ENCODE measurements at regions not wholly inside any gene's neighbourhood (a gene's known extent, or its start where the extent isn't known, plus 50 kb on each side); places are given as distances from the start of the nearest gene placed in this dataset.

DNA sequence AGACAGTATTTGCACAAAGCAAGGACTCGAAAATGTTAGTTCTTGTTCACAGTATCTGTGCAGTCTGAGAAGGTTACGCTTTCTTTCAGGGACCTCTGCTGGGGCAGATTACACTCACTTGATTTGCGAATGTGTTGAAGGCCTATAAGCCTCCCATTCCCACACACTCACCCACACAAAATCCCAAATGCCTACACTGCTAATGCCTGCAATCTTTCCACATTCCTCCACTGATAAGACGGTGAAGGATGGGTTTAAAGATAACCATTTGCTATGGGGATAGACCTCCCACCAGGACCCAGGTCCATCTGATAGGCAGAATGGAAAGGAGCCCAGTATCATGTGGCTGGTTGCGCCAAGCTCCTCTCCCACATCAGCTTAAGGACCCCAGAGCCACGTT, 394.9 kb upstream of the SALL1 start:
- intact Hi-C loops (cut with micrococcal nuclease) (no loop called here), dilution Hi-C loops (cut with MboI; ENCODE audit: extremely low pct_ligation_motif_present, low sequenced_read_pairs) (no loop called here)
- no peak overlapping the region for H3K4me3 ChIP-seq (replicated peaks in 1 of 3; ENCODE audit: insufficient read depth in 1 of 3, low read depth in 1 of 3, low read length in 3 of 3)
- no peaks in the 10 kb centered on the region for H3K79me2 ChIP-seq (ENCODE audit: control insufficient read depth, insufficient read depth, low read length)
- H3K27ac ChIP-seq (ENCODE audit: insufficient read depth, low read depth, low read length) = no peak overlapping the region
- H3K4me2 ChIP-seq (ENCODE audit: insufficient read depth, low read length) = no peak overlapping the region
- no peaks in the 10 kb centered on the region for H3K4me1 ChIP-seq (ENCODE audit: control insufficient read depth, extremely low read depth, insufficient read depth, low read length)
- FAIRE-seq (no peak), DNase-seq (ENCODE audit: low read depth, low spot score) (no peak)
- no peaks in the 10 kb centered on the region for H3K36me3 ChIP-seq (ENCODE audit: control insufficient read depth in 2 of 2, extremely low read depth in 1 of 2, insufficient read depth in 2 of 2, low read length in 2 of 2)
- TF ChIP-seq, protein P1, sequence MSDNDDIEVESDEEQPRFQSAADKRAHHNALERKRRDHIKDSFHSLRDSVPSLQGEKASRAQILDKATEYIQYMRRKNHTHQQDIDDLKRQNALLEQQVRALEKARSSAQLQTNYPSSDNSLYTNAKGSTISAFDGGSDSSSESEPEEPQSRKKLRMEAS (IDR thresholded peaks at IDR 0.05; ENCODE audit: insufficient read depth, insufficient read length) = no peak
- no peak for TF ChIP-seq POLR2AphosphoS5 (IDR thresholded peaks at IDR 0.05; ENCODE audit: insufficient read depth, low read depth, low read length)
- no peak for TF ChIP-seq EZH2 (IDR thresholded peaks at IDR 0.05; ENCODE audit: borderline replicate concordance, low read depth, low read length, severe bottlenecking)
- H3K9me3 ChIP-seq (replicated peaks; ENCODE audit: control insufficient read depth, insufficient read depth, low read length) = no peaks in the 10 kb centered on the region
- no TSS peak for BruUV-seq (replicated peaks)
- ChIA-PET CTCF (no interaction called here), POLR2A (no interaction called here)
- no peak overlapping the region for H3K9ac ChIP-seq (replicated peaks; ENCODE audit: extremely low read depth, insufficient read depth, low read length)
- H4K20me1 ChIP-seq (replicated peaks; ENCODE audit: control insufficient read depth, extremely low read depth, insufficient read depth, low read length) = no peaks in the 10 kb centered on the region
- H3K9me1 ChIP-seq (replicated peaks; ENCODE audit: control insufficient read depth, extremely low read depth, insufficient read depth, low read length) = no peaks in the 10 kb centered on the region
- no peak overlapping the region for H2AFZ ChIP-seq (ENCODE audit: low read depth, low read length)
- H3K27me3 ChIP-seq (ENCODE audit: control insufficient read depth in 2 of 2, insufficient read depth in 2 of 2, low read length in 2 of 2) = no peaks in the 10 kb centered on the region

DNA sequence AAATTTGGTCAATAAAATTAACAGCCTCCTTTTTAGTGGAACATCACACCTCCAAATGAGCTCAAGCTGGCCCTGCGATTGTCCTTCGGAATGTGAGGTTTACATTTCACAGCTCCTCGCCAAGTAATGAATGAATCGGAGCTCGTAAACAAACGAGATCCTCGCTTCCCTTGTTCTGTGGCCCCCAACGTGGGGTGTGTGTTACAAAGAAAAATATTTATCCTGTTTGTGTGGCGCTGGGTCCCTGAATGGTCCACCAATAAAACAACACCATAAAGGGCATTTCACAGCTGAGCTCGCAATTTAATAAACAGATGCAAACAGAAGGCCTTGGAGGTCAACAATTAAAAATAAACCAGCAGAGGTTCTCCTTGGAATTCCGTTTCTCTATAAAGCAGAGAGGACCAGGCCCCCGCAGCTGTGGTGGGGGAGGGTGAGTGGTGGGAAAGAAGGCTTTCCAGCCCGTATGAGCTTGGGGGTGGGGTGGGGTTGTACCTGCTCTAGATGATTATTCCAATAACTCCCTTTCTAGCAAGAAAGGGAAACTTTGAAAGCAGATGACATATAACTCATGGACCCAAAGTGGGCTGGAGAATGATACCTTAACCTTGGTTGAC, 393.9 kb upstream of the SALL1 start:
- dilution Hi-C loops (cut with MboI; ENCODE audit: extremely low pct_ligation_motif_present, low sequenced_read_pairs) = no loop called here
- POLR2A ChIA-PET = no interaction called here
- no peak overlapping the region for H3K9ac ChIP-seq (replicated peaks; ENCODE audit: extremely low read depth, insufficient read depth, low read length)
- H3K36me3 ChIP-seq (ENCODE audit: control insufficient read depth in 2 of 2, extremely low read depth in 1 of 2, insufficient read depth in 2 of 2, low read length in 2 of 2) = no peaks in the 10 kb centered on the region
- H4K20me1 ChIP-seq (replicated peaks; ENCODE audit: control insufficient read depth, extremely low read depth, insufficient read depth, low read length) = no peaks in the 10 kb centered on the region
- no peaks in the 10 kb centered on the region for H3K9me1 ChIP-seq (replicated peaks; ENCODE audit: control insufficient read depth, extremely low read depth, insufficient read depth, low read length)
- no peaks in the 10 kb centered on the region for H3K79me2 ChIP-seq (ENCODE audit: control insufficient read depth, insufficient read depth, low read length)
- FAIRE-seq (no peak), DNase-seq (ENCODE audit: low read depth, low spot score) (no peak)
- H3K4me1 ChIP-seq (ENCODE audit: control insufficient read depth, extremely low read depth, insufficient read depth, low read length) = peaks cover 5% of the 10 kb centered on the region
- H2AFZ ChIP-seq (ENCODE audit: low read depth, low read length) = peak overlapping the region; percentile 49
- no peak overlapping the region for H3K4me2 ChIP-seq (ENCODE audit: insufficient read depth, low read length)
- CTCF ChIA-PET = no interaction called here
- H3K4me3 ChIP-seq (replicated peaks in 1 of 3; ENCODE audit: insufficient read depth in 1 of 3, low read depth in 1 of 3, low read length in 3 of 3) = no peak overlapping the region
- intact Hi-C loops (cut with micrococcal nuclease) = no loop called here
- BruUV-seq (replicated peaks) = no TSS peak
- H3K27ac ChIP-seq (ENCODE audit: insufficient read depth, low read depth, low read length) = no peak overlapping the region
- H3K9me3 ChIP-seq (replicated peaks; ENCODE audit: control insufficient read depth, insufficient read depth, low read length) = no peaks in the 10 kb centered on the region
- H3K27me3 ChIP-seq (ENCODE audit: control insufficient read depth in 2 of 2, insufficient read depth in 2 of 2, low read length in 2 of 2) = no peaks in the 10 kb centered on the region
- TF ChIP-seq POLR2AphosphoS5 (IDR thresholded peaks at IDR 0.05; ENCODE audit: insufficient read depth, low read depth, low read length) = no peak
- no peak for TF ChIP-seq EZH2 (IDR thresholded peaks at IDR 0.05; ENCODE audit: borderline replicate concordance, low read depth, low read length, severe bottlenecking)
- TF ChIP-seq MYC (IDR thresholded peaks at IDR 0.05; ENCODE audit: low read depth, low read length) = no peak
- TF ChIP-seq, protein P1 (IDR thresholded peaks at IDR 0.05; ENCODE audit: insufficient read depth, insufficient read length) = no peak
- TF ChIP-seq, protein P2, sequence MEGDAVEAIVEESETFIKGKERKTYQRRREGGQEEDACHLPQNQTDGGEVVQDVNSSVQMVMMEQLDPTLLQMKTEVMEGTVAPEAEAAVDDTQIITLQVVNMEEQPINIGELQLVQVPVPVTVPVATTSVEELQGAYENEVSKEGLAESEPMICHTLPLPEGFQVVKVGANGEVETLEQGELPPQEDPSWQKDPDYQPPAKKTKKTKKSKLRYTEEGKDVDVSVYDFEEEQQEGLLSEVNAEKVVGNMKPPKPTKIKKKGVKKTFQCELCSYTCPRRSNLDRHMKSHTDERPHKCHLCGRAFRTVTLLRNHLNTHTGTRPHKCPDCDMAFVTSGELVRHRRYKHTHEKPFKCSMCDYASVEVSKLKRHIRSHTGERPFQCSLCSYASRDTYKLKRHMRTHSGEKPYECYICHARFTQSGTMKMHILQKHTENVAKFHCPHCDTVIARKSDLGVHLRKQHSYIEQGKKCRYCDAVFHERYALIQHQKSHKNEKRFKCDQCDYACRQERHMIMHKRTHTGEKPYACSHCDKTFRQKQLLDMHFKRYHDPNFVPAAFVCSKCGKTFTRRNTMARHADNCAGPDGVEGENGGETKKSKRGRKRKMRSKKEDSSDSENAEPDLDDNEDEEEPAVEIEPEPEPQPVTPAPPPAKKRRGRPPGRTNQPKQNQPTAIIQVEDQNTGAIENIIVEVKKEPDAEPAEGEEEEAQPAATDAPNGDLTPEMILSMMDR (IDR thresholded peaks at IDR 0.05; ENCODE audit: extremely low read depth in 1 of 2, insufficient read depth in 1 of 2, low read depth in 1 of 2, low read length in 2 of 2) = no peak
- TF ChIP-seq POLR2A (IDR thresholded peaks at IDR 0.05; ENCODE audit: low read depth, low read length) = no peak
- TF ChIP-seq GATA2 (IDR thresholded peaks at IDR 0.05; ENCODE audit: insufficient read depth, insufficient read length, low read depth, low read length) = no peak
- TF ChIP-seq FOS (IDR thresholded peaks at IDR 0.05; ENCODE audit: borderline replicate concordance, insufficient read depth, low read length) = no peak
- TF ChIP-seq JUN (IDR thresholded peaks at IDR 0.05; ENCODE audit: borderline replicate concordance, insufficient read depth, insufficient read length, low read depth) = no peak

Measured in endothelial cell of umbilical vein (primary cell).